ENCODE measurements at regions not wholly inside any gene's neighbourhood (a gene's known extent, or its start where the extent isn't known, plus 50 kb on each side); places are given as distances from the start of the nearest gene placed in this dataset.

GRCh38 chr2:104033399-104033798 lies 820.5 kb upstream of the POU3F3 start:
- TF ChIP-seq CTCF (IDR thresholded peaks at IDR 0.05) (peak; percentile 55), POLR2A (IDR thresholded peaks at IDR 0.05; ENCODE audit: low read length) (no peak), ZSCAN20 (CRISPR knock-in tag; IDR thresholded peaks at IDR 0.05) (no peak), PBX3 (IDR thresholded peaks at IDR 0.05) (no peak), EP300 (IDR thresholded peaks at IDR 0.05) (no peak), MYC (IDR thresholded peaks at IDR 0.05; ENCODE audit: borderline replicate concordance, low read length) (no peak), SMC3 (IDR thresholded peaks at IDR 0.05) (peak; percentile 77)
